ENCODE measurements at regions not wholly inside any gene's neighbourhood (a gene's known extent, or its start where the extent isn't known, plus 50 kb on each side); places are given as distances from the start of the nearest gene placed in this dataset.
A peak's percentile ranks its signal among the peaks of the same experiment; 100 is the strongest.

DNA sequence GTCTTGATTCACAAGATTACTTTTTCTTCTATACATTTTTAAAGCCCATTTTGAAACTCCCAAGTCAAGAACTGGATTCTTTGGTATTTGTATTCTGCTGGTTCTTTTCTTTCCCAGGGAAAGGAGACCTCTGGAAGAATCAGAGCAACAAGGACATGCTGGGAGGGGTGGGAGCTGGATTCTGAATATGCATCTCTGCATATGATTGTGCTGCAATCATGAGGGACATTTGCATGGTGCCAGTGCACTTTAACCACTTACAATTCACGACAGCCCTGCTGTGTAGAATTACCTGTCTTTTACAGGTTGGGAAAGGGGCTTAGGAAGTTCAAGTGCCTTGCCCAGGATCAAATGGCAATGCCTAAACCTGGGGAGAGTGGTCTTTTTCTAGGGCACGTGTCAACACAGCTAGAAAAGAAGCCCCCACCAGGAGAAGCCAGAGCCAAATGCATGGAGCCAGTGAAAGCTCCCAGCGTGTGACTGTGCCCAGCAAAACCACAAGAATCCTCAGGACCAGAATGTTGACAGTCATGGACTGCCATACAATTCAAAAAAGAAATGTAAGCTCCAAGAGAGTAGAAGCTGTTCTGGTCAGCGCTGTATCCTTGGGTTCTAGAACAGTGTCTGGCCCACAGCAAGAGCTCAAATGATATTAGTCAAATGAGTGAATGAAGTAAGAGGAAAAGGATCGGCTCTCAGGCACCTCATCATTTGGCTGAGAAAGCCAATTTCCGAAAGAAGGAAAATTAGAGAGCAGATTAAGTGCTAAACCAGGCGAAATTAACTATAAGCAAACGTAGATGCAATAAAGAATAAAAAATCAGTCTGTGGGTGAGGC is 84.5 kb upstream of the MEF2A start:
- TF ChIP-seq PAX5 (IDR thresholded peaks at IDR 0.05; ENCODE audit: insufficient read depth, low read length, severe bottlenecking) (no peak), POU2F2 (IDR thresholded peaks at IDR 0.05; ENCODE audit: low read depth, low read length) (no peak), POLR2A (IDR thresholded peaks at IDR 0.05; ENCODE audit: low read depth, low read length) (no peak)
- no peak for FAIRE-seq

DNA sequence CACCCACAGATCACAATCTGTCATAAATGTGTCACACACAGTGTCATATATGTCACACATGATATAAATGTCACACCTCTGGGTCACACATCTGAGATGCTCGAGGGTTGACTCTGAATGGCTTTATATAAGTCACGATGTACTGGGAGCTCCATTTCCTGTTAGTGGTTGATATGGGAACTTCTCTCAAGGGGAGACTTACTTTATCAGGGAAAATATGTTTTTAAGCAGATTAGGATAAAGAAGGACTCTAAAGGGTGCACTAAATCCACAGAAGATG is 83.9 kb upstream of the MEF2A start:
- FAIRE-seq (no peak), DNase-seq (ENCODE audit: insufficient read length, low spot score) (no peak)
- TF ChIP-seq POLR2AphosphoS5 (IDR thresholded peaks at IDR 0.05; ENCODE audit: low read depth, low read length) (no peak), POLR2A (IDR thresholded peaks at IDR 0.05; ENCODE audit: low read depth, low read length) (no peak)

More for the DNA sequence above, 84.5 kb upstream of the MEF2A start:
- DNase-seq (ENCODE audit: insufficient read length, low spot score): no peak

DNA sequence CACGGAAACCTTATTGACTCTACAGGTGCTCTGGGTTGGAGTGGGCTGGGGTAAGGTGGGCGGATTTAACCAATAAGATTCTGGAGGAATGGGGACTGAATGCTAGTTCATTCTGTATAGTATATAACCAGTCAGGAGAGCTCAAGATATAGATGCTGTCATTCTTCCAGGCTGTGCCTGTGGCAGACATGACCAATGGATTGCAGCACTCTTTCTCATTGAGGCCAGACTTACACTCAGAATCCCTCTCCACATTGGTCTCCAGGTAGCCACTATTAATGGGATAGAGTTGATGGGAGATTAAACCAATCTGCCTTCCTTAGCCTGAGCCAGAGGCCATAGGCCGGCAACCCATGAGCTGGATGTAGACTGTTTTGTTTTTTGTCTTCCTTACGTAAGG is 82.8 kb upstream of the MEF2A start:
- DNase-seq (ENCODE audit: insufficient read length, low spot score) (no peak), FAIRE-seq (peak; percentile 52)
- TF ChIP-seq POU2F2 (IDR thresholded peaks at IDR 0.05; ENCODE audit: low read depth, low read length) (no peak), PAX5 (IDR thresholded peaks at IDR 0.05; ENCODE audit: insufficient read depth, low read length, severe bottlenecking) (no peak), POLR2AphosphoS5 (IDR thresholded peaks at IDR 0.05; ENCODE audit: low read depth, low read length) (no peak), POLR2A (IDR thresholded peaks at IDR 0.05; ENCODE audit: low read depth, low read length) (no peak), TAF1 (IDR thresholded peaks at IDR 0.05; ENCODE audit: low read depth, low read length) (no peak), SPI1 (IDR thresholded peaks at IDR 0.05; ENCODE audit: low read depth, low read length) (no peak)

DNA sequence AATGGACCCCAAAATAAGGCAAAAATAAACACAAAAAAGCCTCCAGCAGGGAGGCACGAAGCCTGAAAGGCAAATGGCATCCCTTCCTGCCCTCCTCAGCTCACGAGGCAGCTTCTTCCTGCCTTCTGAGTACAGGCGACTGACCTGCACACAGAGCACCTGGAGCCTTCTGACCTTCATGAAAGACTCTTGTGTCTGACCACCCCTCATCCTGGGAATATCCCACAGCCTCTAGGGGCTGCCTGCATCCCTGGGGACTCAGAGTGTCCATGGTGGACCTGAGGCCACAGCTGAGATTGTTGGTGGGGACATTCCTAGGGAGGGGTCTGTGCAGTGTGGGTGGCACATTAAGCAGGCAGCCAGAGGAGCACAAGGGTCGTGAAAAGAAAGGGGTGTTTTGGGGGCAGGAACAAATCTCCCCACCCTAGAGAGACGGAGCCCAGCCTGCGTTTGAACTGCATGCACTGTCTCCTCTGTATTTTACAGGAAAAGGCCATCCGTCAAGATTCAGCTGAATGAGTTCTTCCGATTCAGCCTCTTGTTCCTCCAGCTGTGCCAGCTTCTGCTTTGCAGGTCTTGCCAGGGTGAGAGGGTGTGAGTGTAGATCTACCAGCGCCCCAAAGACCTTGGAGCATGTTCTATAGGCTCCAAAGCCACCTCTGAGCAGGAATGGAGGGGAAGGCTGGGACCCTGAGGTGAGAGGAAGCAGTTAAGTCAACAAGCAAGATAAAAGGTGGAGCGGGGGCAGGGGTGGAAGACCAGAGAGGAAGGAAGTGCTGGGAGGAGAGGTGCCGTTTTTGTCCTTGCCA is 80.4 kb upstream of the MEF2A start:
- FAIRE-seq (peak; percentile 82), DNase-seq (ENCODE audit: insufficient read length, low spot score) (no peak)
- TF ChIP-seq SPI1 (IDR thresholded peaks at IDR 0.05; ENCODE audit: low read depth, low read length) (0 out of 2 replicates have a peak, but pooled peaks have one; percentile 21), POLR2A (IDR thresholded peaks at IDR 0.05; ENCODE audit: low read depth, low read length) (no peak), TAF1 (IDR thresholded peaks at IDR 0.05; ENCODE audit: low read depth, low read length) (no peak), POLR2AphosphoS5 (IDR thresholded peaks at IDR 0.05; ENCODE audit: low read depth, low read length) (no peak), PAX5 (IDR thresholded peaks at IDR 0.05; ENCODE audit: insufficient read depth, low read length, severe bottlenecking) (no peak), POU2F2 (IDR thresholded peaks at IDR 0.05; ENCODE audit: low read depth, low read length) (no peak)

DNA sequence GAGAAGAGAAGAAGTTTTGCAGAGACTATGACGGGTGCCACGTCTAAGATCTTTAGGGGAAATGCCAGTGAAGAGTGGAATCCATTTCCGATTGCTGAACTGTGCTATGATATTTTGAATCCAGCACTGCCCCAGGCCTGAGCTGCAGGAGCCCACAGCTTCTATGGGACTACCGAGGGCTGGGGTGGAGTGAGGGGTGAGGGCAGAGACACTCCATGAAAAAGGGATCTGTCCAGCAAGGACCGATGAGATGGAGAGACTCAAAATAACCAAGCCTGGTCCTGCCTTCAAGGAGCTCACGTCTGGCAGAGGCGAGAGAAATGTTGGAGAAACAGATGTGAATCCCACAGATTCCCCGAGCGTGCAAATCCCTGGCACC is 79.8 kb upstream of the MEF2A start:
- TF ChIP-seq POLR2AphosphoS5 (IDR thresholded peaks at IDR 0.05; ENCODE audit: low read depth, low read length) (no peak), POU2F2 (IDR thresholded peaks at IDR 0.05; ENCODE audit: low read depth, low read length) (no peak), SPI1 (IDR thresholded peaks at IDR 0.05; ENCODE audit: low read depth, low read length) (no peak), POLR2A (IDR thresholded peaks at IDR 0.05; ENCODE audit: low read depth, low read length) (no peak), PAX5 (IDR thresholded peaks at IDR 0.05; ENCODE audit: insufficient read depth, low read length, severe bottlenecking) (no peak), TAF1 (IDR thresholded peaks at IDR 0.05; ENCODE audit: low read depth, low read length) (no peak)
- FAIRE-seq: no peak

DNA sequence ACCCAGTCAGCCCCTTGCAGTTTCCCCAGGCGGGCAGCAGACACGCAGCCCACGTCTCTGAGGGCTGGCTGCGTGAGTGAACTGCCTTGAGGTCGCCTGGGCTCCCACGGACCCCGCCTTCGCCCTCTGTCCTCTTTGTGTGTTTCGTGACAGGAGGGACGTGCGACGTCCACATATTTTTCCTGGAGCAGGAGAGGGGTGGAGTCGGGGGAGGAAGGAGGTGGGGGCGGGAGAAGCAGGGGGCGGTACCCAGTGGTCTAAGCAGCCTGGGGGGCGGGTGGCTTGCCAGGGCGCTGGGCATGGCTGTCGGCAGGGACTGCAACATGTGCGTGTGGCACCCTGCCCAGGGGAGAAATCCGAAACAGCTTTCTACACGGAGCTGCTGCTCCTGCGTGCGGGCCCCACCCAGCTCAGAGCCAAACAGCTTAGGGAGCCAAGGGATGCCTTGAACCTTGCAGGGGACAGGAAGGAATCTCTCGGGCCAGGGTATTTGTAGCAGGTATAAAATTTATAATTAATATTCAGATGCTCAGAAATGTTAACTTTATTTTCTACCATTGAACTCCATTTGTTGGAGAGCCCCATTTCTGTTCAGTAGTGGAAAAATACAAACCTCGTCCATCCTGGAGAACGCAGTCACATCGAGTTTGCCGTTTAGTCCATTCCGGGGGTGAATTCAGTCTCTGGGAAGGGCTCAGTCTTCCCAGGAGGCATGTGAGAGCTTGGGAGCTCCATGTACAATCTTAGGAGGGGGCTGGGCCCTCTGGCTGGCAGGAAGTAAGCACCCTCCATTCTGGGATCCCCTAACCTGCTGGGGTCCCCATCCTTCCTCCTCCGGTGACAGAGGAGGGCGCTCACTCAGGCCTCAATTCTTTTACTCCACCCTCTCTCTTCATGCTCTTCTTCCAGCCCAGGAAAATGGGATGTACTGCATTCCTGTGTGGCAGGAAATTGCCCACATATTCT is 79.1 kb upstream of the MEF2A start:
- peak; percentile 78 for FAIRE-seq

More for the DNA sequence above, 79.8 kb upstream of the MEF2A start:
- no peak for DNase-seq (ENCODE audit: insufficient read length, low spot score)

DNA sequence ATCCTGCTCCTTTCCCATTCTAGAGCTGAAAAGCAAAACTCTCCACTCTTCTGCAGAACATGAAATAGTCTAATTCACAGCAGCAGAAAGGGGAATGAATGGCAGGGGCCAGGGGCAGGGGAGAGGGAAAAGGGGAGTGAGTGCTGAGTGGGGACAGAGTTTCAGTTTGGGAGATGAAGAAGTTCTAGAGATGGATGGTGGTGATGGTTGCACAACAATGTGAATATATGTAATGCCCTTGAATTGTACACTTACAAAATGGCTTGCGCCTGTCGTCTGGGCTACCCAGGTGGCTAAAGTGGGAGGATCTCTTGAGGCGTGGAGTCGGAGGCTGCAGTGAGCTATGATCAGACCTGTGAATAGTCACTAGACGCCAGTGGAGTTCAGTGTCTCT is 78.5 kb upstream of the MEF2A start:
- DNase-seq (ENCODE audit: insufficient read length, low spot score) (no peak), FAIRE-seq (no peak)
- TF ChIP-seq POU2F2 (IDR thresholded peaks at IDR 0.05; ENCODE audit: low read depth, low read length) (no peak), POLR2A (IDR thresholded peaks at IDR 0.05; ENCODE audit: low read depth, low read length) (no peak), SPI1 (IDR thresholded peaks at IDR 0.05; ENCODE audit: low read depth, low read length) (no peak), TAF1 (IDR thresholded peaks at IDR 0.05; ENCODE audit: low read depth, low read length) (no peak), PAX5 (IDR thresholded peaks at IDR 0.05; ENCODE audit: insufficient read depth, low read length, severe bottlenecking) (no peak), POLR2AphosphoS5 (IDR thresholded peaks at IDR 0.05; ENCODE audit: low read depth, low read length) (no peak)

More for the DNA sequence above, 79.1 kb upstream of the MEF2A start:
- TF ChIP-seq SPI1 (IDR thresholded peaks at IDR 0.05; ENCODE audit: low read depth, low read length) (no peak), POLR2AphosphoS5 (IDR thresholded peaks at IDR 0.05; ENCODE audit: low read depth, low read length) (no peak), TAF1 (IDR thresholded peaks at IDR 0.05; ENCODE audit: low read depth, low read length) (no peak), POU2F2 (IDR thresholded peaks at IDR 0.05; ENCODE audit: low read depth, low read length) (no peak), POLR2A (IDR thresholded peaks at IDR 0.05; ENCODE audit: low read depth, low read length) (no peak), PAX5 (IDR thresholded peaks at IDR 0.05; ENCODE audit: insufficient read depth, low read length, severe bottlenecking) (no peak)
- DNase-seq (ENCODE audit: insufficient read length, low spot score): no peak

DNA sequence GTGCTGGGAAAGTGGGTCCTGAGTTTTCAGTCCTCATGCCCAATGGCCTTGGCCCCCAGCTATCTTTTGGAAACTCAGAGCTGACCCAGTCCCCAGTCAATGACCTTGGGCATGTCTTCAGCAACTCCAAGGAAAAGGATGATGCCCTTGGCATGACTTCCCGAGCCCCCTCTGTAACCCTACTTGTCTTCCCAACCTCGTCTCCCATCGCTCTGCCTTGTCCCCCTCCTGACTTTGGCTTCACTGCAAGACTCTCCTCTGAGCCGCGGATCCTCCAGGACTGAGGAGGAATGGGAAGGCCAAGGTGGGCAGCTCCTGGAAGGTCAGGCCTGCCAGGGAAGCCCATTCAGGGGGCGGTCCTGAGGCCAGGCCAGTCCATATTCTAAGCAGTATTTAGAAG is 73.5 kb upstream of the MEF2A start:
- DNase-seq (ENCODE audit: insufficient read length, low spot score) (no peak), FAIRE-seq (no peak)
- no peak for TF ChIP-seq POU2F2 (IDR thresholded peaks at IDR 0.05; ENCODE audit: low read depth, low read length)

DNA sequence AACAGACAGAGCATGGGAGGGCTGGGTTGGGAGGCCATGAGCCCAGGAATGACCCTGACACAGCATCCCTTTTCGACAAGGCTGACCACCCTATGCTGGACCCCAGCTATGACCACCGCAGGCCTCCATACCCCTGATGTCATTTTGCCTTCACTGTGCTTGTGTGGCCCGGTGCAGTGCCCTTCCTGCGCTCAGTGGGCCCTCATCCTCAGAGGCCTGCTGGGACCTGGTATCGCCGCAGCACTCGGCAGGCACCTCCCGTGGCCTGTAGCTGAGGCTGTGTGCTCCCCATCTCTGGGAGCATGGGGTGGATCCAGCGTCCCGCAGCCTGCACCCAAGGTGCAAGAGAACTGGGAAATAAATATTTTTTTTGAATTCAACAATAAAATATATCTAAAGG is 73.1 kb upstream of the MEF2A start:
- TF ChIP-seq POU2F2 (IDR thresholded peaks at IDR 0.05; ENCODE audit: low read depth, low read length) (no peak), PAX5 (IDR thresholded peaks at IDR 0.05; ENCODE audit: insufficient read depth, low read length, severe bottlenecking) (no peak), TAF1 (IDR thresholded peaks at IDR 0.05; ENCODE audit: low read depth, low read length) (no peak), SPI1 (IDR thresholded peaks at IDR 0.05; ENCODE audit: low read depth, low read length) (no peak), POLR2A (IDR thresholded peaks at IDR 0.05; ENCODE audit: low read depth, low read length) (no peak), POLR2AphosphoS5 (IDR thresholded peaks at IDR 0.05; ENCODE audit: low read depth, low read length) (no peak)
- DNase-seq (ENCODE audit: insufficient read length, low spot score): no peak
- no peak for FAIRE-seq
